Stimulated activated CD8-positive, alpha-beta memory T cell treated with anti-CD3 and anti-CD28 coated beads, Interleukin-4, amount 100 ng/mL, for 24 hours (primary cell): ENCODE measurements at regions not wholly inside any gene's neighbourhood (a gene's known extent, or its start where the extent isn't known, plus 50 kb on each side); places are given as distances from the start of the nearest gene placed in this dataset.
"Not testable (repeated sequence)": the region's sequence is repeated elsewhere in the genome, so short reads cannot be mapped to it uniquely, and the experiment has no call there.

Source experiments
- DNase-seq: peaks from one replicate; pipeline ENCODE4 v3.0.0-alpha.2; 2020; ENCODE audit warnings: low read depth

DNA sequence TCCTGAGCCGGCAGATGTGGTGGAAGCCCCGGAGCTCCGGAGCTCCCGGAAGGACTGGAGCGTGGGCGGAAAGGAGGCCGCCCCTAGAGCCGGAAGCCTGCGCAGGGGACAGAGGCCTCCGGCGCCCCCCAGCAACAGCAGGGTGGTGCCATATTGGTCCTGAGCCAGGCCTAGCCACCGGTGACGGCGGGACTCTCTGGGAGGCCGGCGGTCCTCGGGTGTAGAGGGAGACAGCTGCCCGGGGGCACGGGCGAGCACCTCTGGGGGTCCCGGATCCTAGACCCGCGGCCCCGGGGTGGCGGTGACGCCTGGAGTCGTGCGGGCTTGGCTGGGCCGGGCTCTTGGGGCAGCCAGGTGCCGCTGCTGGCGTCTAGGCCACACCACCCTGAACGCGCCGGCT lies 1472.2 kb downstream of the FOXD4L5 start:
- DNase-seq = not testable (repeated sequence)

DNA sequence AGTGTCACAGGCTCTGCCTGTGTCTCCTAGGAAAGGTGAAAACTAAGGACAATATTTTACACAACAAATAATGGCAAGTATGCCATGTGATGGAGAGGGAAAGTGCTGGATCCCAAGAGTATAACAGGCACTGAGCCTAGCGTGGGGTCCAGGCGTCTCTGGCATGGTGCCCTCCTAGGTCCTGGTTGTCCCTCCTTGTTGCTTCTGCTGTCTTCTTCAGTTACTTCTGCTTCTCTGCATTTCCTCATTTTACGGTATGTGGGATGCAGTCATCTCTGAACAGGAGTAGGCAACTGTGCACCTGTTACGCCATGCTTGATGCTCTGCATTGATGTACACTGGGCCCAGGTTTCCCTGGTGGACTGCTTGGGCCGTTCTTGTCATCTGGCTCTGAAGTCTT lies 1480.8 kb downstream of the FOXD4L5 start:
- DNase-seq = not testable (repeated sequence)

GRCh38 chr9:63794081-63794685 lies 1490.8 kb downstream of the FOXD4L5 start:
- not testable (repeated sequence) for DNase-seq

- DNase-seq = not testable (repeated sequence)
Observed at GRCh38 chr9:63787454-63787853, 1497.6 kb downstream of the FOXD4L5 start.

GRCh38 chr9:63785059-63785458 lies 1500.0 kb downstream of the FOXD4L5 start:
- not testable (repeated sequence) for DNase-seq

GRCh38 chr9:63784421-63784820 lies 1500.6 kb downstream of the FOXD4L5 start:
- DNase-seq = not testable (repeated sequence)

- not testable (repeated sequence) for DNase-seq
Observed at GRCh38 chr9:63781817-63782439, 1503.1 kb downstream of the FOXD4L5 start.

GRCh38 chr9:63781390-63781789 lies 1503.6 kb downstream of the FOXD4L5 start:
- not testable (repeated sequence) for DNase-seq

DNA sequence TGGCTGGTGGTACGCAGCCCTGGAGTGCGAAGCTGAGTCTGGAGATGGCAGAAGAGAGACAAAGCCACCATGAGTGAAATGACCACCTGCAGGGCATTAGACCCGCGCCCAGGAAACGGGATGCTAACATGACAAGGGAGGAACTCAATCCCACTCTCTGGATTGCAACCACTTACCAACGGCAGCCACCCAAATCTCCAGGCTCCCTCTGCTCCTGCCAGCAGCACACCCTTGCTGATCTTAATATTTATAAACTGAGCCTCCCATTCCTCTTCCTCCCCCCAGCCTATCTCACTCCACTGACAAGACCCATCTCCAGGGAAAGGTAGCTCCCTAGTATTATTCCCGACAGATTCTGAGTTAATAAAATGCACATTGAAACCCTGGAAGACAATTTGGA lies 1508.8 kb downstream of the FOXD4L5 start:
- DNase-seq = not testable (repeated sequence)

- DNase-seq = not testable (repeated sequence)
Observed at GRCh38 chr9:63775092-63775426, 1510.0 kb downstream of the FOXD4L5 start.

- not testable (repeated sequence) for DNase-seq
Observed at GRCh38 chr9:63774369-63775091, 1510.5 kb downstream of the FOXD4L5 start.

DNA sequence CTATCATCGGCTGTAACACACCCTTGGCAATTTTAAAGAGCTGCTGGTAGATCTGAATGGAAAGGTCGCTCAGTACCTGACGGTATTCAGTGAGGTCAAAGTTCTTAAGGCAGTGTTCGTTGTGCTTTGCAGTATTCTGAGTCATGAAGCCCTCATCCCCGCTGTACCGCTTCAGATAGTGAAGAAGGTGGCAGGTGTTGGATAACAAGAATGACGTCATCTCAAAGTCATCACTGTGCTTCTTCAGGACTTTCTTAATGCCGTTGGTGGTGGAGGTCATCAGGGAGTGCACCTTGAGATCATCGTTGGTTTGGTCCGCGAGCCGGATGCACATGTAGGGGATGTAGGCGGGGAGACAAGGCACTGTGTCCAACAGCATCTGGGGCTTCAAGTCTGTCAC lies 1522.8 kb downstream of the FOXD4L5 start:
- not testable (repeated sequence) for DNase-seq

GRCh38 chr9:63729021-63729420 lies 1556.0 kb downstream of the FOXD4L5 start:
- DNase-seq = not testable (repeated sequence)

DNA sequence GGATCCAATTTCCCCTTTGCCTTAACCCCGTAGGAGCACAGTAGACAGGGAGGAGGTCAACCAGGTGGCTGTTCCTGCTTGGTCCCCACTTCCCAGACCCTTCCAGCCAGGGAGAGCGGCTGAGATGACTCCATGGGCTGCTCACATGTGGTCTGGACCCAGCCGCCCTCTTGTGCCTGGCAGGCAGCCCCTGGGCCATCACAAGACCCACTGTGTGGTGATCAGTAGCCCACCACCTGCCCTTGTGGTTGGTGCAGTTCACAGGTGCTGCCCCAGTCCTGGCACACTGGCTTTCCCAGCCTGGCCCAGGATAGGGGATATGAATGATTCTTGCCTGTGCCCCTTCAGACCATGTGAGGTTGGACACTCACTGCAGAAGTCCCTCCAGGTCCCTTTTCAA lies 1556.7 kb downstream of the FOXD4L5 start:
- DNase-seq = no peak

- not testable (repeated sequence) for DNase-seq
Observed at GRCh38 chr9:63708285-63708684, 1576.7 kb downstream of the FOXD4L5 start.

GRCh38 chr9:63704456-63704855 lies 1580.6 kb downstream of the FOXD4L5 start:
- not testable (repeated sequence) for DNase-seq

GRCh38 chr9:63703670-63704069 lies 1581.3 kb downstream of the FOXD4L5 start:
- peak; percentile 4 for DNase-seq

DNA sequence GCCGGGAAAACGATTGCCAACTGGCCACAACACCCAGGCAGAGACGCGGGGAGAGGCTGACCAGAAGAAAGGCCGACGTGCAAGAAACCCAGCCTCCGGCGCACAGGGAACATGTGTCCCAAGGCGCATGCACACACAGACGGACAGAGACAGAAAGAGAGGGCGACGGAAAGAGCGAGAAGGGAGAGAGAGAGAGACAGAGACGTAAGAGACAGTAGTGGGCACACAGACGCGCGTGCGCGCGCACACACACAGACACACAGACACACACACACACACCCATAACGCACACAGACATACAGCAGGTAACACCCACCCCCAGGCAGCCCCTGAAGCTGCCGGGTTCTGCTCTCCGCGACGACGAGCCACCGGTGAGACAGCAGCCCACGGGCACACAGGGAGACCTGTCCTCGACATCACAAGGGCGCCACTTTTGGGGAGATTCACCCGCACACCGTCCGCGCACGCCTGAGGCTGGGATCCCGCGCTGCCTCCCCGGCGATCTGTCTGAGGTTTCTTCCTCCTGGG lies 1581.8 kb downstream of the FOXD4L5 start:
- not testable (repeated sequence) for DNase-seq
